Hematopoietic multipotent progenitor cell (in vitro differentiated cells): ENCODE measurements at regions not wholly inside any gene's neighbourhood (a gene's known extent, or its start where the extent isn't known, plus 50 kb on each side); places are given as distances from the start of the nearest gene placed in this dataset.
"Not testable (repeated sequence)": the region's sequence is repeated elsewhere in the genome, so short reads cannot be mapped to it uniquely, and the experiment has no call there.

Experiments used
- DNase-seq, 3 donors: peaks; one replicate each; pipeline ENCODE4 v3.0.0-alpha.2; 2011 to 2015; ENCODE audit warnings: low read depth in 2 of 3, low spot score in 2 of 3

DNA sequence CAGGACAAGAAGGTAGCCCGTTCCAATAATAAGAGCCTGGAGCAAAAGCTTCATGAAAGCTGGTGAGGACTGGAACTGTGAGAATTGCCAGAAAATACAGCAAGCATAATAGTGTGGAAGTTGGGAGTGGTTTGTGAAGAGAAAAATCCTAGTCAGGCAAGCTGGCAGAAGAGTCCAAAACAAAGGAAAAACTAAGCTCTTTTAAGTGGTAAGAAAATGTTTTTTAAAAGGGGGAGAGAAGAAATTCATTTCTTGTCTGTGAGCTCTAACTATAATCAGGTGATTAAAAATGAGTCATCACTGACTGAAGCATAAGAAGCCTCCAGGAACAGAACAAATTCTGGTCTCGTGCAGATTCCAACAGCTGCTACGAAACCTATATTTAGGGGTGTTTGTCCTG lies 102.6 kb downstream of the CAAP1 start:
- DNase-seq, result no peak

DNA sequence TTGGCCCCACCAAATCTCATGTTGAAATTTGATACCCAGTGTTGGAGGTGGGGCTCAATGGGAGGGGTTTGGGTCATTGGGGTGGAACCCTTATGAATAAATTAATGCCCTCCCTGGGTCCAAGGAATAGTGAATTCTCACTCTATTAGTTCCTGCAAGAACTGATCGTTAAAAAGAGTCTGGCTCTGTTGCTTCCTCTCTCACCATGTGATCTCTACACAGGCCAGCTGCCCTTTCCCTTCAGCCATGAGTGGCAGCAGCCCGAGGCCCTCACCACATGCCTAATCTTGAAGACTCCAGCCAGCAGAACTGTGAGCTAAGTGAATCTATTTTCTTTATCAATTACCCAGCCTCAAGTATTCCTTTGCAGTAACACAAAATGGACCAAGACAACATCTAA lies 106.0 kb downstream of the CAAP1 start:
- DNase-seq, result no peak

DNA sequence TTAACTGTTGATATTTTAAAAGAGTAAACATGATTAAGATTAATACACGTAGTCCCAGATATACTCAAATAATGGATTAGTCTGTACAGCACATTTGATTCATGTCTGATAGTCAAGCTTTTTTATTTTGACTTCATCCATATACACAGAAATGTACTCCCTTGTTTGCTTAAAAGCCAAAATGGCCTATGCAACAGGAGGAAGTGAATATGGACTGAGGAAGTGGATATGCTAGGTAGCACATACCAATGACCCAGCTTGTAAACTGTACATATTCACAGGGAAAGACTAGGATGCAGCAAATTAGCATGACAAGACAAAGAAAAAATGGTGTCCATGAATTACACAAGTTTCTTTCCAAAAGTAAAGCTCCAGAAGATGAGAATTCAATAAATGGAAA lies 109.7 kb downstream of the CAAP1 start:
- no peak for DNase-seq

DNA sequence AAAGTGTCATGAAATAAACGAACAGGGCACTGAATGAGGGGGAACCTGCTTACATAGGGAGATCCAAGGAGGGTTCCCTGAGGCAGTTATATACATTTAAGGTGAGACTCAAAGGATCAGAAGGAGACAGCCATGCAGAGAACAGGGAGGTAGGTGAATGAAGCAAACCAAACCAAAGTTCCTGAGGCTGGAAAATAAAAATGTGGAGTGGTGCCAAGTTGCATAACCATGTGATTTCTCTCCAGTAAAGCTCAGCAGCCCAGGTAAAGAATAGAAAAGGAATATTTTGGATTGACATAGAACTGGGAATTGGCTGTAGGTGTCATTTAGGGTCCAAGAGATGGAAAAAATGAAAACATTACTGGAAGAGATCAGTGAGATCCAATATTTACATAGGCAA lies 110.7 kb downstream of the CAAP1 start:
- DNase-seq, result no peak

DNA sequence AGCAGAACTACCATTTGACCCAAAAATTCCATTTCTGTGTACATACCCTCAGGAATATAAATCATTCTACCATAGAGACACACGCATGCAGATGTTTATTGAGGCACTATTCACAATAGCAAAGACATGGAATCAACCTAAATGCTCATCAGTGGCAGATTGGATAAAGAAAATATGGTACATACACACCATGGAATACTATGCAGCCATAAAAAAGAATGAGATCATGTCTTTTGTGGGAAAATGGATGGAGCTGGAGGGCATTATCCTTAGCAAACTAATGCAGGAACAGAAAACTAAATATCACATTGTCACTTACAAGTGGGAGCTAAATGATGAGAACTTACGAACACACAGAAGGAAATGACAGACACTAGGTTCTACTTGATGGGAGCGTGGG lies 112.3 kb downstream of the CAAP1 start:
- not testable (repeated sequence) for DNase-seq

DNA sequence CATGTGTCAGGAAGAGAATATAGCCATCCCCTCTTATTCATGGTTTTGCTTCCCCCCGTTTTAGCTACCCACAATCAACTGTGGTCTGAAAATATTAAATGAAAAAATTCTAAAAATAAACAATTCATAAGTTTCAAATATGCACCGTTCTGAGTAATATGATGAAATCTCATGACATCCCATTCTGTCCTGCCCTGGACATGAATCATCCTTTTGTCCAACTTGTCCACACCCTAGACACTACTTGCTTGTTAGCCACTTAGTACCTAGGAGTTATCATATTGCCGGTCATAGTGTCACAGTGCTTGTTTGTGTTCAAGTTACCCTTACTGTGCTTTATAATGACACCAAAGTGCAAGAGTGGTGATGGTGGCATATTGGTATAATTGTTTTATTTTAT lies 113.5 kb downstream of the CAAP1 start:
- DNase-seq, result no peak

DNA sequence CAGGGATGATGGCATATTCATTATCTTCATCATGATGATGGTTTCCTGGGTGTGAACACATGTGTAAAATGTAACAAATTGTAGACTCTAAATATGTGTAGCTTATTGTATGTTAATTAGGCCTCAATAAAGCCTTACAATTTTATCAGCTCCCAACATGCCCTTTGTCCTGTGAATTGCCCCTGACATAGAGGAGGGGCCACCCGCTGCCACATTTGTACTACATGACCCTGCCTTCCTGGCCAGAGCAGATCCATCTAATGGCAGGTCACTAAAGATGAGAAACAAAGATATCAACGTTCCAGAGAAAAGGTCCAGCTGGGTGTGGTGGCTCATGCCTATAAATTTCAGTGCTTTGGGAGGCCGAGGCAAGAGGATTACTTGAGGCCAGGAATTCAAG lies 117.2 kb downstream of the CAAP1 start:
- DNase-seq, result no peak

DNA sequence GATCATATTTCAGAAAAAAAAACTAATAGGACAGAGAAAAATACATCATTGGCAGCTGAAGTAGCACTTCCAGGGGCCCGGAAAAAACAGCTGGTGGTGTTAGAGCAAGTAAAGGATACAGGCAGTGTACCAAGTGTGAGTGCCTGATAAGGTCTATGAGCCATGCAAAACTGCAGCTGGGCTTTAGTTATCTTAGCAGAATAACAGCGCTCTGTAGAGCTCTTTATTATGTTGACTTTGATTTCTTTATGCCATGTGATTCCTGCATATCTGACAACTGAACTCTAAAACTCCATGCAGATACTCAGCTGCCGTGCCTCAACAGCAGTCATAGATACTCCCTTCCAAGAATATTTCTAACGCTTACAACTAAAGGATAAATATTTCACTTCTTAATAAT lies 119.5 kb downstream of the CAAP1 start:
- DNase-seq, result no peak

DNA sequence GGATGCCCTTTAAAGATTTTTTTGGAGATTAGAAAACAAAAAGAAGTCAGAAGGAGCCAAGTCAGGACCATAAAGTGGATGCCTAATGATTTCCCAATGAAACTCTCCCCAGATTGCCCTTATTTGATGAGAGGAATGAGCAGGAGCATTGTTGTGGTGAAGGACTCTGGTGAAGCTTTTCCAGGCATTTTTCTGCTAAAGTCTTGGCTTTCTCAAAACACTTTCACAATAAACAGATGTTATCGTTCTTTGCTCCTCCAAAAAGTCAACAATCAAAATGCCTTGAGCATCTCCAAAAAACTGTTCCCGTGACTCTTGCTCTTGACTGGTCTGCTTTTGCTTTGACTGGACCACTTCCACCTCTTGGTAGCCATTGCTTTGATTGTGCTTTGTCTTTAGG lies 121.8 kb downstream of the CAAP1 start:
- no peak for DNase-seq

DNA sequence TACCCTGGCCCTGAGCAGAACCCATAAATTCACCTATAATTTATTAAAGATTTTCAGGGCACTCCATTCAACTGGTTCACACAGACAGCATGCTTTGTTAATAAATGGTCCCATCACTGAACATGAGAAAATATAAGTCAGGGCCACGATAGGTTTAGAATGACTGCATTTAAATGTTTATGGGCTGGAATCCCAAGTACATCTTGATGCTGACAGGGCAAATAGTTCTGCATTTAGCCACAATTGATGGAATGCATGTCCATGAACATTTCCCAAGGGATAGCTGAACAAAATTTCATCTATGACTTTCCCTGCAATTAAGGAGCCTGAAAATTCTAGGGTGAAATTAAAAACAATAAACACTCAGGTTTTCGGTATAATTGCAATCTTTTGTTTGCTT lies 124.5 kb downstream of the CAAP1 start:
- no peak for DNase-seq

DNA sequence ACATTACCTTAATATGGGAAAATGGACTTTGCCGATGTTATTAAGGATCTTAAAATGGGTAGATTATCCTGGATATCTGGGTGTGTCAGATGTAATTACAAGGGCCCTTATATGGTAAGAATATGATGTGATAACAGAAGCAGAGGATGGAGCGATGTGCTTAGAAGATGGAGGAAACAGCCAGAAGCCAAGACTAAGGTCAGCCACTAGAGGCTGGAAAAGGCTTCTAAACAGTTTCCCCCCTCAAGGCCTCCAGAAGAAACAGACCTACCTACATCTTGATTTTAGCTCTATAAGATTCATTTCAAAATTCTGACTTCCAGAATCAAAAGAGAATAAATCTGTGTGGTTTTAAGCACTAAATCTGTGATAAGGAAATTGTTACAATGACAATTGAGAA lies 131.9 kb downstream of the CAAP1 start:
- DNase-seq, result no peak

DNA sequence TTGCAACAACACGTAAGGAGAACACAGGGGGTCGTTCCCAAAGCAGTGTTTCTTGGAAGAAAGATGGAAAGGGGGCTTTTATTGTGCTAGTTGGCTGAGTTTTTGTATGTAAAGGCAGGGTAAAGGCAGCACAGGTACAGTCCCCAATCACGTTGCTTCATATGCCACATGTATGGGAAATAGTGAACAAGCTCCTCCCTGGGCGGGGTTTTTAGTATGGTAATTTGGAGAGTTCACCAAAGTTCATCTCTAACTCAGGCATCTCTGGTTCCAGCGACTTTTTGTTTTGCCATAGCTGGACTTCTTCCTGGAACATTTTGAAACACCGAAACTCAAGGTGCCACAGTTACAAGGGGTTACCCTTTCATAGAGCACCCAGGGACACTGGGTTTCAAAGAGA lies 133.9 kb downstream of the CAAP1 start:
- DNase-seq, result no peak

DNA sequence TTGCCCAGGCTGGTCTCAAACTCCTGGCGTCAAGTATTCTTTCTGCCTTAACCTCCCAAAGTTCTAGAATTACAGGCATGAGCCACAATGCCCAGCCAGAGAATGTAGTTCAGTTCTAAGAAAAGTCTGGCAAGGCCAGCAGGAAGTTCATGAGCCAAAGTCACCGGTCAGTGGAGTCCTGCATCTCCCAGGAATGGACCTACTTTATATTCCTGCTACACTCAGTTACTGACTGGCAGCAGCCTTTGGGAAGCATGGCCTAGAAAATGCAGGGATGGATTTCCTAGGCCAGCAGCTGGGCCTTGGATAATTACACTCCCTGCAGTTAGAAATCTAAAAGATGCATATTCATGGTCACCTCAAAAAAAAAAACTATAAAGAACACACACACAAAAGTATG lies 135.7 kb downstream of the CAAP1 start:
- DNase-seq, result no peak

DNA sequence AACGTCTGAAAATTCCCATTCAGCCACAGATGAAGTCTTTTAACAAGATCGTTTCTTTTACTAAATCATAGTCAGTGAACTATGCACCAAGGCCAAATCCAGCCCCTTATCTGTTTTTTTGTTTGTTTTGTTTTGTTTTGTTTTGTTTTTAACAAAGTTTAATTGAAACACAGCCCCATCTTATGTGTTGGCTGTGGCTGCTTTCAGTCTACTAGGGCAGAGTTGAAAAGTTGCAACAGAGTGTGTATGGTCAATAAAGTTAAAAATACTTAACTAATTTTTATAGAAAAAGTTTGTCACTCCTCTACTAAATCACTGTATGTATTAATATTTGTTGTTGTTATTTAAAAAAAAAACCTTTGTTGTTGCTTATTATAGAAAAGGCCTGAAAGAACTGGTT lies 137.1 kb downstream of the CAAP1 start:
- no peak for DNase-seq

DNA sequence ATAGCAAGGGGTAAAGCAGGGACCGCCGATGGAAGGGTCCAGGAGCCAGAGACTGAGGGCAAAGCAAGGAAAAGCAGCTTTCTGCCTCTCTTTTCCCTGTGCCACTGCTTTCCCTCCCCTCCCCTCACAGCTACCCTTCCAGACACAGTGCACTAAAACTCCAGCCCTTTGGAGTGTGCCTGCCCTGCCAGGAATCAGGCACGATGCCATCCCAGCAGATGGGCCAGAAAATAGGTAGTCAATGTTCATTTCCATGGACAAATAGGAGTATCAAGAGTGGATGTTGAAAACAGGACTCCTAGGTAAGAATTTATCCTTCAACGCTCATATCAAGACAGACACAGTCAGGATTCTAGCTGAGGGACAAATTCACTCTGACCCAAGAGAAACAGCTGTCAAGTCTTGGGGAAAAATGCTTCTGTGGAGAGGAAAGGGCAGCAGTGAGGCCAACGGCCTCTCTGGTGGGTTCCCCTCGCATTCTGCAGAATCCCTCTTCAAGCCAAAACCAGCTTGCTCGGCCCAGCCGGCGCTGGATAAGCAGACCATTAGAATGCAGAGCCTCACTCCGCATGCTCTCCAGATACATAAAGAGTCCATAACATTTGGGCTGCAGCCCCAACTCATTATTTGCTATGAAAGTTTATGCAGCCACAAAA lies 138.0 kb downstream of the CAAP1 start:
- no peak for DNase-seq

DNA sequence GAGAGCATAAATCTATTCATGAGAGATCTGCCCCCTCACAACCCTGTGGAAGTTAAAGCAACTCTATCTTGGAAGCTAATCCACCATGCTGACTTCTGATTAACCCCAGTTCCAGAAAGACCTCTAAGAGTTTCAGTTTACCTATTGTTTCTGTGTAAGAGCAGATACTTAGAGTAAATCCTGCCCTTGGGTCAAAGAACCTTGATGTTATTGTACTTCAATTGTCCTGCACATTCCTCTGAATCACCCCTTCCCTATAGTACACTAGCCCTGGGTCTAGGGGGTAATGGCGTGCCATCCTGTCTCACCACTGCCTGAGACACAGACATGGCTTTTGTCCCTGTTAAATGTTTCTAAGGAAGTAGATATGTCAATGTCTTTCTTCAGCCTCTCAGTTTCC lies 138.6 kb downstream of the CAAP1 start:
- no peak for DNase-seq

DNA sequence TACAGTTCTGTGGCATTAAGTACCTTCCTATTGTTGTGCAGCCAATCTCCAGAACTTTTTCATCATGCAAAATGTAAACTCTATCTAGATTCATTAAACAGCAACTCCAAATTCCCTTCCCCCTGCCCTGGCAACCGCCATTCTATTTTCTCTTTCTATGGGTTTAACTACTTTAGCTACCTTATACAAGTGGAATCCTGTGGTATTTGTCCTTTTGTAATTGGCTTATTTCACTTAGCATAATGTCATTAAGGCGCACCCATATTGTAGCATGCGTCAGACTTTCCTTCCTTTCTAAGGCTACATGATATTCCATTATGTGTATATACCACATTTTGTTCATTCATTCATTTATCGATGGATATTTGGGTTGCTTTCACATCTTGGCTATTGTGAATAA lies 142.4 kb downstream of the CAAP1 start:
- no peak for DNase-seq

DNA sequence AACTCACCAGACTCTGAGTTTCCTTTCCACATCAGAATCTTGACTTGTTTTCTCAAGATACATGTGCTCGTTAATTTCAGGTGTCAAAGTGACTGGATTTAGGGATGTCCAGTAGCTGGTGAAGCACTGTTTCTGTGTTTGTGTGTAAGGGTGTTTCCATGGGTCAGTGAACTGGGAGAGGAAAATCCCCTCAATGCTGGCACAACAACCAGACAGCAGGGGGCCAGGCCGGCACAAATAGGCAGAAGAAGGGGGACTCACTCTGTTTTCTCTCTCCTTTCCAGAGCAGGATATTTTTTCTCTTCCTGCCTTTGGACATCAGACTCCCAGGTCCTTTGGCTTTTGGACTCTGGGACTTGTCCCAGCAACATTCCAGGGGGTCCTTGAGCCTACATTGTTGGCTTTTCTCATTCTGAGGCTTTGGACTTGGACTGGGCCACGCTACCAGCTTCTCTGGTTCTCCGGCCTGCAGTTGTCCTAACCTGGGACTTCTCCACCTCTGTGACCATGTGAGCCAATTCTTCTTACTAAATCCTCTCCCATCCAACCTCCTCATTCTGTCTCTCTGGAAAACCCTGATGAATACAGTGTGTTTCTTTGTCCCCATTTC lies 144.0 kb downstream of the CAAP1 start:
- DNase-seq, result no peak

DNA sequence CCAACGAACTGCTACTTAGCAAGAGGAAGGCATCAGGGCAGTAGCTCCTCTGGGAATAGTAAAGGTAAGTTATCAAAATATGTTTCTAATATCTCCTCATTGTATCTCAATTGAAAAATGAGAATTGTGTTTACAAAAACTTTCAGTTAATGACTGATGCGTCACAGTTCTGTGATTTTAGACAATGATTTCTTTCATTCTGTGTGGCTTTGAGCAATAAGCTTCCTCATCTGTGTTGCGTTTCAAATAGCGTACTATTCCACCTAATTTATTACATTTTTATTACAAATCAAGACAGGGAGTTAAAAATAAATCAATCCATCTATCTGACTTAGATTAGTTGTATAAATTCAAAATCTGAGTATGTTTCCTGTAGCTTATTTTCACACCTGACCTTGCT lies 145.0 kb downstream of the CAAP1 start:
- no peak for DNase-seq

DNA sequence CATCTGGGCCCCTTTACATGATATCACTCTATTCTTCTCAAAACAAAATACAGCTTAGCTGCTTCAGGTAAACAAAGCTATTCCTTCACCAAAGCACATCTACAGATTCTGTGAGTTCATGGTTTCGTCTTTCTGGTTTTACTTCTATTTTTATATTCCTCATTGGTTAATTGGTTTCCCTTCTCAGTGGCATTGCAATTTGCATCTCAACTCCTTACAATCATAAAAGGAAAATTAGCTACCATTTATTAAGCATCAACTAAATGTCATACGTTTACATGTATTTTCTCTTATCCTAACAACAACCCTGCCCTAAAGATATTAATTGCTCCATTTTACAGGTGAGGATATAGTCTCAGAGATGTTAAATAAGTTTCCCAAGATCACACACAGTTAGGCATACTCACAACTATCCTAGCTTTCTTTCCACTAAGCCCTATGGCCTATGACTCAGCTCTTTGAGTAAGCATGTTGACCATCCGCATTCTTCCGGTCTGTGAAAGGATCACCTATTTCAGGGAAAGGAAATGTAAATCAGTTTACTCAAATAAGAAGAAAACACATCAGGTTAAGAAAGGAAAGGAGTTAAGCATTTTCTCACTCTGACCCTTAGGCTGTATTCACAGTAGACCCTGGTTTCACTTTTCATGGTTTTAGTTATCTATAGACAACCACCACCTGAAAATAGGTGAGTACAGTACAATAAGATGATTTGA lies 146.1 kb downstream of the CAAP1 start:
- DNase-seq, result no peak

DNA sequence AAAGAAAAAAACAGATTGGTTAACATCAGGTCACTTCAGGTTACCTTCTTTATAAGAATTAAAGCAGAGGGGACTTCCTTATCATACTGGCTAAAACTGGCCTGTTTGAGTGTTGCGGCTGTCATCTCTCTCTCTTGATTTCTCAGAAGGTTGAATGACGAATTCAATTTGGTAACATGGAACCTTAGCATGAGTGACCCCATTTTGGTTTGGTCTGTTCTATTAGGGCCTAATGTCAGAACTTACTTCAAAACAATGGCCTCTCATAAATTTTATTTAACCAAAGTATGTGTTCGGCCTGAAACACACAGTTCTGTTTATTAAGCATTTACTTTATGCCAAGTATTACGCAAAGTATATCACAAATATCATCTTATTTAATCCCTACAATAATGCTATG lies 147.5 kb downstream of the CAAP1 start:
- no peak for DNase-seq

DNA sequence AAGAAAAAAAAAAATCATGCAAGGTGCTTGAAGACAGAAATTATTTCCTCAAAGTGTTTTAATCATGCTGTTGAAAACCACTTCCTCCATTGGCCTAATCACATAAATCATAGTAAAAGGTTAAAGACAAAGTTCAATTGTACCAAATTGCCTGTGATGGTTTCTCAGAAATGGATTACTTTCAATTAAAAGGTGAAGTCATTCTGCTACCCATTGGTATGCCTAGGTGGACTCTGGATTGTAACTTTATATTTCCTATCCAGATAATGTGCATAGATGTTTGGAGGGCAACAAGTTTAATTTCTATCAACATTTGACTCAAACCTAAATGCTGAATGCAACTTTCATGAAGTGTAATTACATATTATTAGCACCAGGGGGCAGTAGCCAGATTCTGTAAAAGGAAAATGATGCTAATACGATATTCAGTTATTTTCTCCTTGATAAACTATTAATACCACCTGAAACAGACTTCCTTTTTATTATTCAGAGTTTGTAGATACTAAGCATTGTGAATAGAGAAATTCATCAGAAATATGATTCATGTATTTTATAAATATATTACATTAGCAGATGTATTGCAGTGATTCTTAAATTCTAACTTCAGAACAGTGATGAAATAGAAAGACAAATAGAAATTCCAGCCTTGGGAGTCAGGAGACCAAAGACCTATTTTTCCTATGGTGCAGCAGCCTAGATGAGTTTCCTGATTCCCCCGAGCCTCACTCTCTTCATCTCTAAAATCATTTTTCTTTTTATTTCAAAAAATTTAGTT lies 148.2 kb downstream of the CAAP1 start:
- DNase-seq, result peak in 2 of 3 donors; percentile 12 to 48
